Neural cell (in vitro differentiated cells): ENCODE measurements at regions not wholly inside any gene's neighbourhood (a gene's known extent, or its start where the extent isn't known, plus 50 kb on each side); places are given as distances from the start of the nearest gene placed in this dataset.

Experiments
- EP300 ChIP-seq: fragments of 450-650 bp; conservative IDR thresholded peaks from 2 replicates; pipeline ENCODE4 v1.6.1; 2014; ENCODE audit warnings: antibody characterized with exemption, mild to moderate bottlenecking, moderate library complexity; ENCODE audit not compliant: poor library complexity, severe bottlenecking
- EZH2 ChIP-seq: fragments of 200-600, 300-800 bp; shearing (Covaris generic), sonication (generic); IDR thresholded peaks from 2 replicates; pipeline ENCODE4 v1.6.1; 2014; ENCODE audit warnings: antibody characterized with exemption, low read length, borderline replicate concordance, mild to moderate bottlenecking; ENCODE audit not compliant: insufficient read depth, poor library complexity, severe bottlenecking
- MXI1 ChIP-seq: fragments of 450-650 bp; conservative IDR thresholded peaks from 2 replicates; pipeline ENCODE4 v1.6.1; 2014; ENCODE audit warnings: antibody characterized with exemption, mild to moderate bottlenecking; ENCODE audit not compliant: poor library complexity, severe bottlenecking
- POLR2AphosphoS5 ChIP-seq: IDR thresholded peaks from 2 replicates; pipeline ENCODE4 v1.6.1; 2012
- RAD21 ChIP-seq: fragments of 450-650 bp; conservative IDR thresholded peaks from 2 replicates; pipeline ENCODE4 v1.6.1; 2014; ENCODE audit warnings: antibody characterized with exemption, mild to moderate bottlenecking, moderate library complexity
- SMC3 ChIP-seq: fragments of 450-650 bp; conservative IDR thresholded peaks from 2 replicates; pipeline ENCODE4 v1.6.1; 2014; ENCODE audit warnings: antibody characterized with exemption, mild to moderate bottlenecking, moderate library complexity; ENCODE audit not compliant: poor library complexity
- TAF1 ChIP-seq: IDR thresholded peaks from 2 replicates; pipeline ENCODE4 v1.6.1; 2012; ENCODE audit warnings: low read depth
- TF ChIP-seq, protein P1 (sequence below): fragments of 450-650 bp; IDR thresholded peaks from 2 replicates; pipeline ENCODE4 v1.5.1; 2014; ENCODE audit warnings: antibody characterized with exemption, mild to moderate bottlenecking, moderate library complexity; ENCODE audit not compliant: poor library complexity, severe bottlenecking
- TF ChIP-seq, protein P2 (sequence below): IDR thresholded peaks from 2 replicates; pipeline ENCODE4 v1.6.1; 2012; ENCODE audit warnings: borderline replicate concordance

DNA sequence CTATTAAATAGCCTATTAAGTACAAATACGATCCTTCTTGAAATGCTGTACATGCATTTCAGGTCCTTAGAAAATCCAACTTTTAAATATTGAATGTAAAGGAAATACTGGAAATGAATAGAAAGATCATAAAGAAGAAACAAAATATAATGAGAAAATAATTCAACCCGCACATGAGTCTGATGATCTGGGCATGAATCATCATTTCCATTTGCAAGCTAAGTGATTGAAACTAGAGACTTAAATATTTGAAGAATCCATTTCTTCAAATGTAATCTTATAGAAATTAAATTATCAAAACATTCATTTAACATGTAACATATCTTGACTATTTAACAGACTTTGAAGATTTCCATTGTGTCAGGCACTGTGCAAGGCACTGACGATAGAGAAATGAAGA, 977.0 kb downstream of the TFAP2A start:
- TF ChIP-seq, protein P1, sequence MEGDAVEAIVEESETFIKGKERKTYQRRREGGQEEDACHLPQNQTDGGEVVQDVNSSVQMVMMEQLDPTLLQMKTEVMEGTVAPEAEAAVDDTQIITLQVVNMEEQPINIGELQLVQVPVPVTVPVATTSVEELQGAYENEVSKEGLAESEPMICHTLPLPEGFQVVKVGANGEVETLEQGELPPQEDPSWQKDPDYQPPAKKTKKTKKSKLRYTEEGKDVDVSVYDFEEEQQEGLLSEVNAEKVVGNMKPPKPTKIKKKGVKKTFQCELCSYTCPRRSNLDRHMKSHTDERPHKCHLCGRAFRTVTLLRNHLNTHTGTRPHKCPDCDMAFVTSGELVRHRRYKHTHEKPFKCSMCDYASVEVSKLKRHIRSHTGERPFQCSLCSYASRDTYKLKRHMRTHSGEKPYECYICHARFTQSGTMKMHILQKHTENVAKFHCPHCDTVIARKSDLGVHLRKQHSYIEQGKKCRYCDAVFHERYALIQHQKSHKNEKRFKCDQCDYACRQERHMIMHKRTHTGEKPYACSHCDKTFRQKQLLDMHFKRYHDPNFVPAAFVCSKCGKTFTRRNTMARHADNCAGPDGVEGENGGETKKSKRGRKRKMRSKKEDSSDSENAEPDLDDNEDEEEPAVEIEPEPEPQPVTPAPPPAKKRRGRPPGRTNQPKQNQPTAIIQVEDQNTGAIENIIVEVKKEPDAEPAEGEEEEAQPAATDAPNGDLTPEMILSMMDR = no peak
- TF ChIP-seq EZH2 (no peak), RAD21 (no peak), POLR2AphosphoS5 (no peak), EP300 (no peak), TAF1 (no peak), MXI1 (no peak), SMC3 (no peak)
- TF ChIP-seq, protein P2, sequence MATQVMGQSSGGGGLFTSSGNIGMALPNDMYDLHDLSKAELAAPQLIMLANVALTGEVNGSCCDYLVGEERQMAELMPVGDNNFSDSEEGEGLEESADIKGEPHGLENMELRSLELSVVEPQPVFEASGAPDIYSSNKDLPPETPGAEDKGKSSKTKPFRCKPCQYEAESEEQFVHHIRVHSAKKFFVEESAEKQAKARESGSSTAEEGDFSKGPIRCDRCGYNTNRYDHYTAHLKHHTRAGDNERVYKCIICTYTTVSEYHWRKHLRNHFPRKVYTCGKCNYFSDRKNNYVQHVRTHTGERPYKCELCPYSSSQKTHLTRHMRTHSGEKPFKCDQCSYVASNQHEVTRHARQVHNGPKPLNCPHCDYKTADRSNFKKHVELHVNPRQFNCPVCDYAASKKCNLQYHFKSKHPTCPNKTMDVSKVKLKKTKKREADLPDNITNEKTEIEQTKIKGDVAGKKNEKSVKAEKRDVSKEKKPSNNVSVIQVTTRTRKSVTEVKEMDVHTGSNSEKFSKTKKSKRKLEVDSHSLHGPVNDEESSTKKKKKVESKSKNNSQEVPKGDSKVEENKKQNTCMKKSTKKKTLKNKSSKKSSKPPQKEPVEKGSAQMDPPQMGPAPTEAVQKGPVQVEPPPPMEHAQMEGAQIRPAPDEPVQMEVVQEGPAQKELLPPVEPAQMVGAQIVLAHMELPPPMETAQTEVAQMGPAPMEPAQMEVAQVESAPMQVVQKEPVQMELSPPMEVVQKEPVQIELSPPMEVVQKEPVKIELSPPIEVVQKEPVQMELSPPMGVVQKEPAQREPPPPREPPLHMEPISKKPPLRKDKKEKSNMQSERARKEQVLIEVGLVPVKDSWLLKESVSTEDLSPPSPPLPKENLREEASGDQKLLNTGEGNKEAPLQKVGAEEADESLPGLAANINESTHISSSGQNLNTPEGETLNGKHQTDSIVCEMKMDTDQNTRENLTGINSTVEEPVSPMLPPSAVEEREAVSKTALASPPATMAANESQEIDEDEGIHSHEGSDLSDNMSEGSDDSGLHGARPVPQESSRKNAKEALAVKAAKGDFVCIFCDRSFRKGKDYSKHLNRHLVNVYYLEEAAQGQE = no peak
